NCI-H2171 treated with DMSO at 0.1 percent for 48 hours (cell line): ENCODE measurements at regions not wholly inside any gene's neighbourhood (a gene's known extent, or its start where the extent isn't known, plus 50 kb on each side); places are given as distances from the start of the nearest gene placed in this dataset.

Experiments
- DNase-seq: peaks from one replicate; lab custom pipeline; 2025; lab: John Stamatoyannopoulos, UW

DNA sequence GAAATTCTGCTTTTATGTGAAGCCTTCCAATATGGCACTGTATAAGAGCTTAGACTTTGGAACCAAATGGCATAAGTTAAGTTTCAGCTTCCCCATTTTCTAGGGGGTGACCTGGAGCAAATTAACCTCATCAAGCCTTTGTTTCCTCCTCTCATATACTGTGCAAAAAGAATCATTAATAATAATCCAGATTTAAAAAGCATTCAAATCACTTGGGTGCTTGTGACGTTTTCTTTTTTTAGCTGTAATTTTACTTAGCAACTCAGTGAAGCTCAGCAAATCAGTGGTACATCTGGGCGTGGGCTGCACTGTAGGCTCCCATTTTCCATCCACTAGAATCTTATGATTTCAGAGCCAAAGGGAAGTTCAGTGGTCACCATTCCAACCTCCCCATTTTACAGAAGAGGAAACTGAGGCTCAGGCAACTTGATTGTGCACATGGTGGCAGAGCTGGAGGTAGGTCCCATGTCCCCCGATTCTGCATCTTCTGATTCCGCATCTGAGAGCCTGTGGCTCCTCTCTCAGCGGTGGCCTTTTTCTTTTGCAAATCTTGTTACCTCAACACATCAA lies 131.2 kb downstream of the SNAPC1 start:
- no peak for DNase-seq

DNA sequence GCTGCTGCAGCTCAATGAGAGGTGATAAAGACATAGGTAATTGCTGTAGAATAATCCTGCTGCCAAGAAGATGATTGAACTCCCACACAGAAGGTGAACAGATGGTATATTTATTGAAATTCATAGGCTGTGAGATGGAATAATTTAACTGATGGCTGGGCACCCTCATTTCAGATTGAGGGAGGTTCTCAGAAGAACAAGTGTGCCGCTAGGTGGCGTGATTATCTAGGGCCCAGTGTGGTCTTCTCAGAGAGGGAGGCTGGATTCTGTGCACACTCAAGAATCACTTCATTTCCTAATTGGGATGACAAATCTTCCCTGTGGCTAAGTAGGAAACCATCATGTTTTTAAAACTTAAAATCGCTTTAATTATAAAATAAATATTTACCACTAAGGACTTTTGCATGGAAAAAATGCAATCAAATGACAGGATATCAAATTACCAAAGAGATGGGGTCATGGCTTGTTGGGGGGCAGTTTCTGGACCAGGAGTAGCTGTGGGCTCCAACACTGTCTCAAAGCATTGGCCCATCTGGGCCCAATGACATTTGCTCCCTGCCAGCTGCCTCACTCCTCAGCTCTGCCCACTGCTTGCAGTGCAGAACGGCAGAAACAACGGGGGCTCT lies 132.3 kb downstream of the SNAPC1 start:
- DNase-seq, result peak; percentile 99

DNA sequence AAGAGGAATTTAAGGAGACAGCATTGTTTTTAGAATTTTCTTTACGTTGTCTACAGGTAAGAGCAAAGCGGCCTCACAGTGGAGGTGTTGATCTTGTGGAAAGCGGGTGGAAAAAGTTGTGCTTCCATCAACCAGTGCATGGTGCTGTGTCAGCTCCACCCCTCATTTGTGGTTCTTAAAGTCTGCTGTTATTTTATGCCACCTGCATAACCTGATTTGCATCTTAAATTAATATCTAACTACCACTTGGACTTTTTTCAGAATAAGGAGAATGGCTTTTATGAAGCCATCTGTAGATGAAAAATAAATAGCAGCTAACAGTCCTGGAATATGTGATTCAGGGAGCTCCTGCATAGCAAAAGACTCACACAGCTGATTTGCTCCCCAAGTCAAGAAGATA lies 135.1 kb downstream of the SNAPC1 start:
- no peak for DNase-seq

DNA sequence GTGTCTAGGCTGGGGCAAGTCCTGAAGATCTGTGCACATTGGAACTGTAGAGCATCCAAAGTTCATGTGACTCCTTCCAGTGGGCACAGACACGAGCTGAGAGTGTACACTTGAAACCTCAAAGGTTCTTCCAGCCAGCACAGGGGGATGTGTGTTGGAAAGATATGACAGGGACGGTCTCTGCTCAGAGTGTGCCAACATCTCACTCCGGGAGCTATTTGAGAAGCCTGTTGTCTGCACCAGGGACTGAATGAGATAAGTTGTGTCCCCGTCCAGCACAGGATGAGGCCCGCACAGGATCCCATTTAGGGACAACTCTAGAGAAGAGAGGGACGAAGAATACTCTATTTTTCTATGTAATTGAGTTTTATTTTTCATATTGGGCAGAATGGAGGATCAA lies 136.3 kb downstream of the SNAPC1 start:
- no peak for DNase-seq

DNA sequence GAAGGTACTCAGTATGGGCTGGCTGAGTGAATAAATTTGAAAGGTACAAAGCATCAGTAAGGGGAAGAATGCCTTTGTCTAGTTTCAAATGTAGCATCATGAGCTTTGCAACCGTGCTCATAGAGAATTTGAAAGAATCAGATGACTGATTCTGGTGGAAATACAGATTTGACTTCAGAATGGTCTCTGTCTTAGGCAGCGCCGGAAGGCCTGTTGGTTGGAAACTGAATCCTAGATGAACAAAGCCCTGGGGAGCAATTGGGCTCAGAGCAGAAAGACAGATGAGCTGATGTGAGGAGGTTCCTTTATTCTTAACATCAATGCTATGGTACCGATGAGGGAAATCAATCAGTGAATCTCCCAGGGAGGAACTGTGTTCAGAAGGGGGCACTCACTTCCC lies 137.3 kb downstream of the SNAPC1 start:
- peak; percentile 93 for DNase-seq

DNA sequence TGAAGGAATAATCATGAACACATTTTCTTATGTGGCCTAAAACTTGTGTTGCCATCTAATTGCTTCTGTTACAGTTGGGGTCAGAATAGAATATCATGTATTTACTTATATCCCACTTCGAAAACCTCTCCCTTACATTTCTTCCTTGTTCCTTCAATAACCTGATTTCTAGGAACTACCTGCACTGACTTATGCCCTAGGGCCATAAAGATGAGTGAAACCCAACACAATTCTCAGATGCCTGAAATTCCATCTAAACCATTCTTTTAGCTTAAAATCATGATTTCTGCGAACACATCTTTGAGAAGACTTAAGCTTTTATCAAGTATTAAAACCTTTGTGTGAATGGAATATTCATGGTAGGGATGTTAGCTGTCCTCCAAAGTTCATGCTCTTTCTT lies 142.7 kb downstream of the SNAPC1 start:
- DNase-seq, result no peak

DNA sequence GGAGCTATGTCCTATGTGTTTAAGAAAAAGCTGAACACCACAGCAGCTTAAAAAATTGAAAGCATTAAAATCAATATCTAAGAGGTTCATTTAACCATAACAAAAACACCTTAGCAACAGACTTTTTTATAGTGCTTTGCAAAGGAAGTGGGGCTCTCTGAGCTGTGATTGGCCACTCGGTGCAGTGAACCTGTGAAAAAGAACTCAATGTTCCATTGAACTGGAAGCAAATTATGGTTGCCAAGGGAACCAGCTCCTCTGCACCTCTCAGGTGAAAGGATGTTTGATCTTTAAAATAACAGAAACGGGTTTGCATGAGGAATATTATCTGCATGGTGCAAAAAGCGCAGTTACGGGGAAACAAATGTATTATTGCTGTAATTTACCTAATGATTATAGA lies 149.4 kb downstream of the SNAPC1 start:
- peak; percentile 93 for DNase-seq

DNA sequence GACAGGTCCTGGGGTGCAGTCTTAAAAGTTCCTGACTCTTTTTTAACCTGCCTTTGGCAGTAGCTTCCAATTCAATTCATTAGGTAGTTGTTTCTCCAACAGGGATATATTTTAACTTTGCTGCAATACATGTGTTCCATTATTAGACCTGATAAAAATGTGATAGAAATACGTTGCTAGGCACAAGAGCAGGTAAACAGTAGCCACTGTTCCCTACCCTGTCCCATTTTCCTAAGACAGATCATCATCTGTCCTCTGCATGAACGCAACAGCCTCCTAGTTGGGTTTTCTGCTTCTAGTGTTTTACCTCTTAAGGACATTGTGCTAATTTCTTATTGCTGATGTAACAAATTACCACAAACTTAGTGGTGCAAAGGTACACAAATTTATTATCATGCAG lies 156.8 kb downstream of the SNAPC1 start:
- no peak for DNase-seq

DNA sequence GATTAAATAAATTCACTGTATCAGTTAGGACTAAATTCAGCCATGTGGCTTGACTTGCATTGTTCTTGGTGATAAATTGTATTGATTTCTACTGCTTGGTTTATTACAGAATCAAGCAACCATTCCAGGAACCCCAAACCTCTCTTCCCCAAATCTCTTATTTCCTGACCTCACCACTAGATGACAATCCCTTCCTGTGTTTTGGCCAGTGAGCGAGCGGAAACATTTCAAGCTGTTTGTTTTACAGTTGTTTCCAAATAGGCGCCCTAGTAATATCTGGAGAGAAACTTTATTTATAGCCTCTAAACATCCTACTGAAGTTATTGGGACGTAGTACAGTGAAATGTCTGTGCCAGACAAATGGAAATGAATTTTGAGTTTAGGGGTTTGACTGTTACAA lies 161.1 kb downstream of the SNAPC1 start:
- peak; percentile 23 for DNase-seq

DNA sequence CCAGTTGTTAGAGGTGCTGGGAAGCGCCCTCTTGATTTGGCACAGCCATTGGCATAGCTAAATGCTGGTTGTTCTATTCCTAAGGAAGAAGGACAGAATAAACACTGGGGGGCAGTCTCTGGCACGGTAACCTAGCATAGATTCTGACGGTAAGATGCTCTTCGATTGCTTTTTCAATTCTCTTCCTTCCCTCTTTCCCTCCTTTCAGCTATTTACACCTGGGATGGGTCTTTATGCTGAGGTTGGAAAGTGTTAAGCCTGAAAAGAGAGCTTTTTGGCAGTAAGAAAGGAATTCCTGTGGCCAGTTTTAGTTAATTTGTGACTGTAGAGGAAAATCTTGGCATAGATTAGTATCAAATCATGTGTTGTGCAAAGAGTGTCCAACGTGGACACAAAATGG lies 162.8 kb downstream of the SNAPC1 start:
- no peak for DNase-seq

DNA sequence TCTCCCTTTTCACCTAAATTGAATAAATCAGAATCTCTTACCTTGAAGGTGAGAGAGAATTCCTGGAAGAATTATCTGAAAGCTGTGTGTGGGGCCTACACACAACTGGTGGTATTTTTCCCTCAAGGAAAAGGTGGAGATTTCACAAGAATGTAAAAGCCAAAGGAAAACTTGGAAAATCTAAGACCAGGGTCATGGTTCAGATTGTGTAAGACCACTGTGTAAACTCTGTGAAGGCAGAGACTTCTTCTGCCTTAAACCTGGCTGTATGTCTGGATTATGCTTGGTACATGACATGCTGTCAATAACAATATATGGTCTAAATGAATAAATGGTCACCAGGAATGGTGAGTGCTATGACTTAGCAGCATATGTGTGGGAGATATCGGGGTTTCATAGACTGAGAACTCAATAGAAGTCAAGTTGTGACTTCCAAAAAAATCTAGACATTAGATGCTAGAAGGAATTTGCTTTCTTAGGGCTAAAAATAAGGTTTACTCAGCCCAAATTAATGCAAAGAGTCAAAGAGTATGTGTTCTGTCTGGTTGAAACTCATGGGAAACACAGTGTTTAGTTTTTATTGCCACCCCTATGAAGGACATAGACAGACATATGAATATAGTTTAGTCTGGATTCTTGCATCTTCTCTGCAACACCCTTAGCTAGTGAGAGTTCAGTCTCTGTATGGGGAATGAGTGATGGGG lies 163.7 kb downstream of the SNAPC1 start:
- DNase-seq, result no peak

DNA sequence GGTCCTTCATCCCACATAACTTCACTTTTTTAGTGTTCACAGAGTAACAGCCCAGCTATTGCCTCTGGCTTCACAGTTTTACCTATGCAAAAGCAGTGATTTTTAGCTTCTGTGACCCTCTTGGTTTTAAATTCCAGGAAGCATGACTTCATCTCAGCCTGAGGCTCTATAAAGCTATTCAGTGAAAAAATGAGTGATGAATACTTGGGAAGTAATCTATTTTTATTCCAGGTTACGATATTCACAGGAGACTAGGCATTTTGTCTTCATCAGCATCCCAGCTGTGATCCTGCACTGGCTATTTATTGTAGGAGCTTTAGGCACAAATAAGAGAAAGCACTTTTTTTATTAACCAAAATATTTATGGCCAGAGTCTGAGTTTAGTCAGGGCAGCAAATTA lies 164.8 kb downstream of the SNAPC1 start:
- no peak for DNase-seq

DNA sequence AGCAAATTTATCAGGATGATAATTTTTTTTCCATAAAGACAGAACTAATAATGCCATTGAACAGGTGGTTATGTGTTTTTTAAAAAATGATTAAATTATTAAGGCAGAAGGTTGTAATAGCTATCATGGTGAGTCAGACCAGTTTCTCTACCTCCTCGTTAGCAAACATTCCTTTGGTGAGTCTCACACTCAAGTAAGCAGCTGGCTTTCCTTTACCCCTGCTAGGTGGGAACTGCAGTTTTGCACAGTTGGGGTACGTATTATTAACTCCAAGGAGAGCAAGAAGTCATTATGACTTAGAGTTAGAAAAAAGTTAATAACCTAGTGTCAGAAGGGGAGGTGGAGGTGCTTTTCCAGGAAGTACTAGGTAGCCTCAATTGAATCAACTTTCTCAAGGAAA lies 165.3 kb downstream of the SNAPC1 start:
- DNase-seq, result peak; percentile 24

DNA sequence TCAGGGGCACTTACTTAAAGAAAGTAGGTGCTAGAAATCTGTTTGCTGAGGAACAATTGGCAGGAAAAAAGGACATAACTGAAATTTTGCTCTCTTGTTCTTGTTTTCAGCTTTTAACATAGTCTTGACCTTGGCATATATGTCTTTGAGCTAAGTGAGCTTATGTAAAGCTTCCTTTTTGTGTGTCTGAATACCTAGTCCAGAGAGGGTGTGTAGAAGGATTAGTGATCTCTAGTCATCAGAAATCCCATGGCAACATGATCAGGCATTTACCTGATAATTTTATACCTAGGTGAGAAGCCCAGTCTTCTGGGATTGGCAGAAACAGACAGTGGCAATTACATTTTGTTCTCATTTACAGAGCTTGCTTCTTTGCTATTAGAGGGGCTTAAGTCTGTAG lies 166.1 kb downstream of the SNAPC1 start:
- DNase-seq, result no peak

DNA sequence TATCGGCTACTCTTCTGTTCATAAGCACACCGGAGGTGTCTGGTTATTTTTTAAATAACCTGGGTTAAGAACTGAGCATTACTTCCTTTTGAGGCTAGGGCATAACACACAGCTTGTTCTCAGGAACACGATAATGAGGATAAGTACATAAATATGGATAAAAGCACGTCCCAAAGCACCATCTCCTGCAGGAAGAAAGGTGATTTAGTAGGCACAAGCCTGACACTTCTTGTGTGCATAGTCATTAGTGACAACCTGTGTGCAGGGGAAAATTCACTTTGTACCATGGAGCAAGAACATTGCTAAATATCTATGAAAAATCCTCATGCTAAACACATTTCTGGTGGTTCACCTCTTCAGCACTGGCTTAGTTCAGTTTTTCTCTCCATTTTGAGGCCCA lies 166.5 kb downstream of the SNAPC1 start:
- DNase-seq, result no peak

DNA sequence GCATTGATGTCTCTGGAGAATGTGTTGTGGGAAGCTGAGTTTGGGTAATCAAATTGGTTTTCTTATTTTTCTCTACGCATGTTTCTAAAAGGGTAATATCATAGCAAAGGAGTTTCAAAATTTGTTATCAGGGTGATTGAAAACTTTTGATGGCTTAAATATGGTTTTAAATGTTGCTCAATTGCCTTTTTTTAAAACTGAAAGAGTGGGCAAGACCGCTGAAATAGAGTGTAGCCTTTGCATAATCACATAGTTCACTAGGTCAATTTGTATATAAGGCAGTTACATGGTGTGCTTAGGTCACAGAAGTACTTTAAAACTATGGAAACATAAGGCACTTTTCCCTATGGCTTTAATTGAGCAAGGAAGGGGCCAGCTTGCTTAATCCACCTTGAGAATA lies 167.4 kb downstream of the SNAPC1 start:
- DNase-seq, result no peak

DNA sequence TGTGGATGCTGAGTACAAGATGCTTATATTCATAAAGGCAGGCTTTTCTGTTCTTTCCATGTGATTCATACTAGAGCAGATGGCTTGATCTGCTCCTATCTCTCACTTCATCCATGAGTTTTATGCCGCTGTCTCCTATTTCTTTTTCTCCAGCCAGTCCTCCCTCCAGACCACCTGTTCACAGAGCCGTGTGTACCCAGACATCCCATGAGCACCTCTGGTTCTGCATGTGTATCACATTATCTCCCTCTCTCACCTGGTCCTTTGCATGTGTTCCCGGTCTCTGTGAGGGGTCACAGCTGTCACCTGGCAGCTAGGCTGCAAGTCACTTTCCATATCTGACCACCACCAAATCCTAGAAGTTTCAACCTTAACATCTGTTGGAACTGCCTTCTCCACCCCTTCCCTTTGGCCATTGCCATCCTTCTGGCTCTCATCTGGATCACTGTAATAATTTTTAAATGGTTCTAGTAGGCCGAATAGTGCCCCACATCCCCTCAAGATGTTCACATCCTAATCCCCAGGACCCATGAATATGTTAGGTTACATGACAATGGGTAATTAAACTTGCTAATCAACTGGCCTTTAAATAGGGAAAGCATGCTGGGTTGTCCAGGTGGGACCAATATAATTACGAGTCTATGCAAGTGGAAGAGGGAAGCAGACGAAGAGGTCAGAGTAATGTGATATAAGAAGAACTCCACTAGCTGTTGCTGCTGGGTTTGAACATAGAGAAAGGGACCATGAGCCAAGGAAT lies 168.1 kb downstream of the SNAPC1 start:
- peak; percentile 95 for DNase-seq

DNA sequence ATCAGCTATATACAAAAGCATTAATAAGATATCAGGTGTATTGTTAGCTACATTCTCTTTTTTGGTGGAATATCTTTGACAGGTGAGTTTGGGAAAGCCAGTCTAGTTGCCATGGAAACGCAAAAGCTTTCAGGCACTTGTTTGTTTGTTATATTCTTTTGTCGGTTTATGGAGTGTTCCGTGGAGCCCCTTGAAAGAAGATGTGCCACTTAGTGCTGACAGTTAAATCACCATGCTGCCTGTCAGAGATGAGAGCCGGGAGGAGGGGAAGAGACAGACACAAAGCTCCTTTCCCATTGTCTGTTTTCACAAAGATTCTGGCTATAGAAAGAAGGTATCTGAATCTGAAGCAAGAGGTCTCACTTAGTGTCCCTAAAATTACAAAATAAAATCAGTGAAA lies 170.8 kb downstream of the SNAPC1 start:
- DNase-seq, result no peak

DNA sequence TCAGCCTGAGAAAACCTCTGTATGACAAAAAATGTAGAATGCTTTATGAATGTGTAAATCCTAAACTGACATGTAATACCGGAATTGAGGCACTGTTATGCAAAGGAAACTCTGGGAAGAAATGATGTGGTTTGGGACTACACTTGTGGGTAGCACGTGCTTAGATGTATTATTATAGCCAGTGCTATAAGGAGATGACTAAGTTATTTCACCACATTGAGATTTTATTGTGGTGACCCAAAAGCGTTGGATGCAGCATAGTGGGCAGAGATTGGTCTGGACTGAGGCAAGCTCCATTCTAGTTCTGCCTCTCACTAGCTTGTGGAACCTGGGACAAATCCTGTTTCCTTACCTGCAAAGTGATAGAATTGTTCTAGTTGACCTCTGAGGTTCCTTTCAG lies 172.2 kb downstream of the SNAPC1 start:
- no peak for DNase-seq

DNA sequence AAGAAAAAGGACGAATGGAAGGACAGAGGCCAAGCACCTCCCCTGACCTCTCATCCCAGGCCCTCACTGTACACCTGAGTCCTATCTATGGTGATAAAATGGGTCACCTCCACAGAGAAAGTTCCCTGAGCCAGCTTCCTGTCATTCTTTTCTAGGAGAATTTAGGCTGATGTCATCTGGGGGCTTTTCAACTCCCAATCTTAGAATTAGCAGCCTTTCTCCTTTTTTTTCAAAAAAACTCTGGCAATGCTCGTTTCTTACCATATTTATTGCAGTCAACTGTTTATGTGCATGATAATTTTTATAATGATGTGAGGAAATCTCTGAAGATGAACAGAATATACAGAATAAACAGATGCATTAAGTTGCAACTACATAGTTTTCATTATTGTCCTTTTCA lies 177.6 kb downstream of the SNAPC1 start:
- no peak for DNase-seq

DNA sequence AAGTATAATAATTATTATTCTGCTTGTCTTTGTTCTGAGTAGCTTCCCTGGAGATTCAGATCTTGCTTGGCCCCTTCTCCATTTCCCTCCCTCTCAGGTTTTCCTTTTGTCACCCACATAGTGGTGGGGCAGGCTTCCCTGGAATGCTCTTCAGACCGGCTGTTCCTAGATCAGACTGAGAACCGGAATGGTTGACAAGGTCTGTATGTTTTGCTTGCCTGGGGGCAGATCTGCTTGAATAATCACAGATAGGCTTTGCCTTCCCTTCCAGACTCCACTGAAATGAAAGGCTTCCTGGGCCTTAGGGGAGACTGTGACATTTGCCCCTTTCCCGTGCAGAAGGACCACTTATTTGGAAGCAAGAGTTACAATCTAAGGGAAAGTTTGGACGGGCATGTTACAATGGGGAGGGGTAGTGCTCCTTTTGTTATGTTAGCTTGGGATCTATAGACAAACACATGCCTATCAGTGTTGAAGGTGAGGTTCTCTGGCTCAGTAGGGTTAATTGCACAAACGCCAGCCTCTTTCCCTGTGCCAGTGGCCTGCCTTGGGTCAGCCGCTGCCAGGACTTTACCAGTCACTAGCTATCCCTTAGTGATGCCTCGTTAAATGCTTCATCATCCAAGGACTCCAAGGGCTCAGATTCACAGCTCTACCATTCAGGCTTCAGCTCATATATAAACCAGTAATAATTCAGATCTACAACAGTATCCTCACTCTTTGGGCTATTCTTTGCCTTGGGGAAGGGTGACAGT lies 178.6 kb downstream of the SNAPC1 start:
- DNase-seq, result no peak

DNA sequence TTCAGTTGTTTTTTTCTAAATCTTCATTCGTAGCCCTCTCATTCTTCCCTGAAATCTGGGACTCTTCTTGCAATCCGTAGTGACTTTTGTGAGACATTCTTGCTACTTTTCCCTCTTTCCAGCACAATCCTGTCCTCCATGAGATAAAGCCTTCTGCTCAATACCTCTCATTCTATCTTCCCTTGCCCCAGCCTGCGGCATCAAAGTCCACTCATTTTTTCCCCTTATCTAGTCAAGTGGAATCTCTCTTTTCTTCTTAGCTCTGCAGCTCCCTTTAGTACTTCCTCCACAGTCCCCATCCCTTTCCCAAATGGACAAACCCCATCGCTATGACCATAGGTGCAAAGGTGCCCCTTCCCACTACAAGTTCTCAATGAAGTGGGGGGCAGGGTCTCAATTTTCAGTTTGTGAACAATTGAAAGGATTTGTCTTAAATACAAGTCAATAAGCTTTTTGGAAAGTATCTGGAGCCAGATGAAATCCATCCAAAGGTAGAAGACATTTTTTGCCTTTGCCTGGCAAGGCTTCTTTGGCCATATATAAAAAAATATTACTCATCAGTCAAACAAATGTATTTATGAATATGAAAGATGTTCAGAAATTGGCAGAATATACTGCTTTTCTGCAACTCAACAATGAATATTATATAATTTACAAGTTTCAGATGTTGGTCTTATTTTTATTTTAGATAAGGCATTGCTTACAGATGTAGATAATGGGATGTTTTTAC lies 179.4 kb downstream of the SNAPC1 start:
- DNase-seq, result no peak
